Activated CD4-positive, alpha-beta T cell treated with anti-CD3 and anti-CD28 coated beads, Interleukin-2, amount 50 U/mL, for 48 hours (primary cell): ENCODE measurements at regions not wholly inside any gene's neighbourhood (a gene's known extent, or its start where the extent isn't known, plus 50 kb on each side); places are given as distances from the start of the nearest gene placed in this dataset.
"Not testable (repeated sequence)": the region's sequence is repeated elsewhere in the genome, so short reads cannot be mapped to it uniquely, and the experiment has no call there.

ENCODE experiments used
- DNase-seq, 2 experiments: peaks; one replicate each; pipeline ENCODE4 v3.0.0-alpha.2; 2020

- DNase-seq = no peak
Measured at GRCh38 chr15:69686626-69687025, 234.0 kb downstream of the RPLP1 start.

GRCh38 chr15:69689133-69689532, 236.5 kb downstream of the RPLP1 start:
- DNase-seq = no peak

- DNase-seq = no peak
Measured at GRCh38 chr15:69691307-69692015, 238.8 kb downstream of the RPLP1 start.

DNA sequence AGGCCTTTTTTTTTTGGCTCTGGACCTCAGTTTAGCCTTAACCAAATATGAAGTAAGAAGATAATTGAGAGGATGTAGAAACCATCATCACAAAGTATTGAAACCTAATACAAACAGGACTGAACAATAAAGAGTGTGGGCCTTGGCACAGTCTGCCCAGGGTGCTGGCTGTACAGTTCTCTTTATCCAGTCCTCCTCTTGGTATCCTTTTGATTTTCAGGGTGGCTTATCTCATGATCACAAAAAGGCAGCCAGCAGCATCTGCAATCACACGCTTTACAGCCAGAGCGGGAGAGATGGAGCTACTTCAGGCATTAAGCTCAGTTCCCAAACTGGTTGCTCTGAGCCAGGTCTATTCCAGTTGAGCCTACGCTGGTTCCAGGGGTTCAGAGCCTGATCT, 239.7 kb downstream of the RPLP1 start:
- no peak for DNase-seq

GRCh38 chr15:69693059-69693458, 240.4 kb downstream of the RPLP1 start:
- DNase-seq = no peak

DNA sequence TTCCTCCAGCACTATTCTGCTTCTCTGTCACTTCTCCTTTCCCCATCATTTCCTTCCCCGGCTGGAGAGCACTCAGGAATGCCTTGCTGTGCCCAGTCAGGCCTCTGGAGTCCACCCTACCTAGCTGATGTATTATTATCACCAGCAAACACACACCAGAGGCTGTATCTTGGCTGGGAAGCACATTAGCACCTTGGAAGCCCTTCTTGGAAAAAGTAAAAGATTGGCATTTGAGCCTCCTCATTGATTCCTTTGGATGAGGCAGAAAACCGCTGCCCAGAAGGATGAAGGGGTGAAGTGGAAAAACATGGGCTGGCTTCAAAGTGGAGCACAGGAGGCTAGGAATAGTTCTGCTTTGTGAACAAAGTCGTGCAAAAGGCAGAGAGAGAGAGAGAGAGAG, 244.3 kb downstream of the RPLP1 start:
- DNase-seq = no peak

DNA sequence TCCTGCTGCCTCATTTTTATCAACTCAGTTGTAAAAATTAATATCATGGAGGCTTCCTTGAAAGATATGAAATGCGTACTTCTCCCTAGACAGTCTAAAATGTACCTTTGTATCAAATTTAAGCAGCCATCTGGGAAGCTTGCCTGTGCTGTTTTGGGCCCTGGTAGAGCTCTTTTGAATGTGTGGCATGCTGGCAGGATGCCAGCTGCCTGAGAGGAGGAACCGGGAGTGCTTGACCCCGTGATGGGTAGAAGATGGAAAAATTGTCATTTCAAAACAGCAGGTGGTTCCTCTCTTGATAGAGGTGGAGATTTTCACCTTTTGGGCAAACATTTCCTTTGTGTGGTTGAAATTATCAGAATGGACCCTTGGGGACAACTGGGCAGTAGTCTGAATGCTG, 245.3 kb downstream of the RPLP1 start:
- no peak for DNase-seq

DNA sequence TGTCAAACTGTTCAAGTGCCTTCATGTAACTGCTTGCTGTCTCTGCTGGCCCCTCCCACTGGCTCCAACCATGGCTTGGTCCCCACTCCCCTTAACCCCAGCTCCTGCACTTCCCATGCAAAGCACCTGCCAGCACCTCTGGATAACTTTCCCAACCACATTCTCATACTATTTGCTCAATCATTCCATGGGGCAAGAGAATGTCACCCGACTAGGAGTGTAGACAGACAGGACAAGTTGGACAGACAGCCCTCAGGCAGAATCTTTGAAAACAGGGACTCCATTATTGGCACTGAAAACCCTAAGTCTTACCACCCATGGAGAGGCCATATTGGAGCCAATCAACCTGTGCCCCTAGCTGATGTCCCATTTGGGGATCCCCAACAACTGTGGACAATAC, 246.5 kb downstream of the RPLP1 start:
- no peak for DNase-seq

- DNase-seq = no peak
Measured at GRCh38 chr15:69700380-69700779, 247.8 kb downstream of the RPLP1 start.

- no peak for DNase-seq
Measured at GRCh38 chr15:69701198-69701597, 248.6 kb downstream of the RPLP1 start.

GRCh38 chr15:69703532-69704187, 251.0 kb downstream of the RPLP1 start:
- no peak for DNase-seq

DNA sequence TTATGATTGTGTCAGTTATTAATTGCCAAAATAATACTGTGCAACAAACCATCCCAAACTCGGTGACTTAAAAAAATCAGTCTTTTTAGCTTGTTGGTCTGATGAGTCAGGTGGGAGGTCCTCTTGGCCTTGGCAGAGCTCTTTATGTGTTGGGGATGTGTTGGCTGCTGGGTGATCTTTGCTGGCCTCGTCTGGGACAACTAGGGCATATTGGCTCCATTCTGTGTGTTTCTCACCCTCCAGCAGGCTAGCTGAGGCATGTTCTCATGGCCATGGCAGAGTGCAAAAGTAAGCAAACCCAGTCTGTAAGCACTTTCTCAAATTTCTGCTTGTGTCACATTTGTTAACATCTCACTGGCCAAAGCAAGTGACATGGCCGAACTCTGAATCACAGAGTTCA, 251.6 kb downstream of the RPLP1 start:
- no peak for DNase-seq

- DNase-seq = no peak
Measured at GRCh38 chr15:69704700-69705099, 252.1 kb downstream of the RPLP1 start.

DNA sequence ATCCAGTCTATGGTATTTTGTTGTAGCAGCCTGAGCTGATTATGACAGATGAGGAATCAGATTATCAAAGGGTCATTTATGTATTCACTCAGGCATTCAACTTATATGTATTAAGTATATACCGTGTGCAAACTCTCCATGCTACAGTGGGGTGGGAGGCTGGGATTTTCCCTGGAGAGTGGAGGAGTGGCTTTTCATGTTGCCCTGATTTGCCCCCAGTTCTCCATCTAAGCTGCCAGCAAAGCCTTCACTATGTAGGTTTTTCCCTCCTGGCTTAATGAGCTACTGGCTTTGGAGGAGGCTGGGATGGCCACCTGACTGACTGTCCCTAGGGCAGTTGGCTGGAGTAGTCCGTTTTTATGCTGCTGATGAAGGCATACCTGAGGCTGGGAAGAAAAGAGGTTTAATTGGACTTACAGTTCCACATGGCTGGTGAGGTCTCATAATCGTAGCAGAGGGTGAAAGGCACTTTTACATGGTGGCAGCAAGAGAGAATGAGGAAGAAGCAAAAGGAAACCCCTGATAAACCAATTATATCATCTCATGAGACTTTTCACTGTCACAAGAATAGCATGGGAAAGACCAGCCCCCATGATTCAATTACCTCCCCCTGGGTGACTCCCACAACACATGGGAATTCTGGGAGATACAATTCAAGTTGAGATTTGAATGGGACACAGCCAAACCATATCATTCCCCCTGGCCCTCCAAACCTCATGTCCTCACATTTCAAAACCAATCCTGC, 253.9 kb downstream of the RPLP1 start:
- no peak for DNase-seq

DNA sequence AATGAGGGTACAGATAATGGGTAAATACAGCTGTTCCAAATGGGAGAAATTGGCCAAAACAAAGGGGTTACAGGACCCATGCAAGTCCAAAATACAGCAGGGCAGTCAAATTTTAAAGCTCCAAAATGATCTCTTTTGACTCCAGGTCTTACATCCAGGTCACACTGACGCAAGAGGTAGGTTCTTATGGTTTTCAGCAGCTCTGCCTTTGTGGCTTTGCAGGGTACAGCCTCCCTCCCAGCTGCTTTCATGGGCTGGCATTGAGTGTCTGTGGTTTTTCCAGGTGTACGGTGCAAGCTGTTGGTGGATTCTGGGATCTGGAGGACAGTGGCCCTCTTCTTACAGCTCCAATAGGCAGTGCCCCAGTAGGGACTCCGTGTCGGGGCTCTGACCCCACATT, 254.6 kb downstream of the RPLP1 start:
- DNase-seq = not testable (repeated sequence)

- DNase-seq = not testable (repeated sequence)
Measured at GRCh38 chr15:69708436-69709122, 256.0 kb downstream of the RPLP1 start.

GRCh38 chr15:69712991-69713390, 260.4 kb downstream of the RPLP1 start:
- no peak for DNase-seq

DNA sequence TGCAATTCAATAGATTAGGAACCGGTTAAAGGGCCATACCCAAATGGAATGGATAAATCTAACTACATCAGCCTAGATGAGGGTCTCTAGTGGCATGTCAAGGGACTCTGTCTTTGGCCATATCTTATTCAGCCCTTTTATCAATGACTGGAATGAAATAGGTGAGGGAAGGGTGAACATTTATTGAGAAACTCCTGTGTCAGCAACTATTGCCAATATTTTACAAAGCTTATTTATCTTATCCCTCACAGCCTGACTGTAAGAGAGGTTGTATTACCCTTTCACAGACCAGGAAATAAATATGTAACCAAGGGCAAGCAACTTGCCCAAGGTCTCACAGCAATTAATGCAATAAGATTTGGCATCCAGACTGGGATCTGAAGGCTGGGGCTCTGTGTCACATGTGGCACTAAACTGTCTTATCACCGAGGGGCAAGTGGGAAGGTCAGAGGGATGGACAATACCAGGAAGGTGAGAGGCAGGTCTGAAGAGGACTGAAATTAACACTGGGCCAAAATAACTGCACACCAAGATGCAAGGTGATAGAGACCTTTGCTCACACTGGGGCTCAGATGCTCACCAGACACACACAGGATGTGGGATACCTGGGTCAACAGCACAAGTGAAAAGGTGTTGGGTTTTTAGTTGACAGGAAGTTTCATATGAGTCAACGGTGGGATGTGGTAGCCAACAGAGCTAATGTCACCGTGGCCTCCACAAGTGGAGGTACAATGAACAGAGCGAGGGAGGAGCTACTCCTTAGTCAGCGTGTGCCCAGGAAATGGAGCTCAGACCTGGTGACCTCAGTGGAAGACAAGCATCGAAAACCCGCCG, 261.3 kb downstream of the RPLP1 start:
- peak; percentile 57 to 74 for DNase-seq

GRCh38 chr15:69715210-69715609, 262.6 kb downstream of the RPLP1 start:
- no peak for DNase-seq

DNA sequence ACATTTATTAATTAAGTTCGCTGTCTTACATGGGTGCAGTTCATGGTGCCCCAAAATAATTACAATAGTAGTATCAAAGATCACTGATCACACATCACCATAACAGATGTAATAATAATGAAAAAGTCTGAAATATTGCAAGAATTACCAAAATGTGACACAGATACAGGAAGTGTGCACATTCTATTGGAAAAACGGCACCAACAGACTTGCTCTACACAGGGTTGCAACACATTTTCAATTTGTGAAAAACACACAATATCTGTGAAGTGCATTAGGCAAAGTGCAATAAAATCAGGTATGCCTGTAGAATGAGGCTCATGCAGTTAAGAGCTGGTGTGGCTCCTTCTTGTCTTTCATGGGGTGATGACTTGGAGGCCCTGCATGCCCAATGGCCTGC, 265.8 kb downstream of the RPLP1 start:
- DNase-seq = no peak

DNA sequence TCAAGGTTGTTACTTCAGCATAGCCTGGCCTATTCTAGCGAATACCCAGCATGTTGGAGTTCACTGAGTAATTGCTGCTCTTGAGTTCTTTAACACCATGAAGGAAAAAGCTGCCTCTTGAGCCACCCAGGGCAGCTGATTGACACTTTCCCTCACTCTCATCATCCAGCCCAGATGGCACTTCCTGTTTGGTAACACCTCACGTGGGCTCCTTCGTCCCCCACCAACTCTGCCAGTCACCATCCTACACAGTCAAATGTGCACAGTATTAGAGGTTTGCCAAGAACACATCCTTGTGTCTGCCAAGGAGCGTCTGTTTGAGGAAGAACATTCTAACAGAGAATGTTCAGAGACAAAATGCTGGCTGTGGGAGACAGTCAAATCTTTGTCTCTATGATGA, 266.3 kb downstream of the RPLP1 start:
- peak in 1 of 2 experiments; percentile 24 for DNase-seq

- peak; percentile 53 to 62 for DNase-seq
Measured at GRCh38 chr15:69719527-69720240, 267.1 kb downstream of the RPLP1 start.
